ENCODE measurements at regions not wholly inside any gene's neighbourhood (a gene's known extent, or its start where the extent isn't known, plus 50 kb on each side); places are given as distances from the start of the nearest gene placed in this dataset.

DNA sequence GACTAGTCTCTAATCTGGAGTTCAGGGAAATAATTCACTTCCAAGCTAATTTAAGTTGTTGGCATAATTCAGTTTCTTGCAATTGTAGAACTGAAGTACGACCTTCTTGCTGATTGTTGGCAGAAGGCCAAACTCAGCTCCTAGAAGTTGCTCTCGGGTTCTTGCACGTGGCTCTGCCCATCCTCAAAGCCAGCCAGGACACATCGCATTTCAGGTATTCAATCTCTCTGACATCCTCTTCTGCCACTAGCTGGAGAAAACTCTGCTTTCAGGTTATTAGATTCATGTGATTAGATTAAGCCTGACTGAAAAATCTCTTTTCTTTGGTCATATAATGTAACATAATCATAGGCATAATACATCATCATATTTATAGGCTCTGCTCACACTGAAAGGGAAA is 362.0 kb downstream of the ZPLD1 start:
- no peak for ATAC-seq
- no peaks in the 10 kb centered on the region for H3K9me3 ChIP-seq (ENCODE audit: control insufficient read depth, insufficient read depth, low read depth, low read length)
- in situ Hi-C loops (cut with HindIII; ENCODE audit: low pct_unique_long_range_greater_than_20kb, low sequenced_read_pairs) = no loop called here
- POLR2A ChIA-PET = no interaction called here
- no peak overlapping the region for H3K27ac ChIP-seq (ENCODE audit: low read length)
- no peaks in the 10 kb centered on the region for H3K4me1 ChIP-seq (ENCODE audit: control insufficient read depth, insufficient read depth, low read length)
- intact Hi-C loops (cut with micrococcal nuclease; ENCODE audit: unreplicated experiment) = no loop called here
- no peak for TF ChIP-seq TCF7L2 (IDR thresholded peaks at IDR 0.05; ENCODE audit: low read depth, low read length)
- no peak for TF ChIP-seq SIN3A (IDR thresholded peaks at IDR 0.05; ENCODE audit: borderline replicate concordance, insufficient read depth, low read depth, low read length)
- no peak for TF ChIP-seq POLR2AphosphoS5 (IDR thresholded peaks at IDR 0.05; ENCODE audit: low read depth, low read length)
- TF ChIP-seq, protein P1, sequence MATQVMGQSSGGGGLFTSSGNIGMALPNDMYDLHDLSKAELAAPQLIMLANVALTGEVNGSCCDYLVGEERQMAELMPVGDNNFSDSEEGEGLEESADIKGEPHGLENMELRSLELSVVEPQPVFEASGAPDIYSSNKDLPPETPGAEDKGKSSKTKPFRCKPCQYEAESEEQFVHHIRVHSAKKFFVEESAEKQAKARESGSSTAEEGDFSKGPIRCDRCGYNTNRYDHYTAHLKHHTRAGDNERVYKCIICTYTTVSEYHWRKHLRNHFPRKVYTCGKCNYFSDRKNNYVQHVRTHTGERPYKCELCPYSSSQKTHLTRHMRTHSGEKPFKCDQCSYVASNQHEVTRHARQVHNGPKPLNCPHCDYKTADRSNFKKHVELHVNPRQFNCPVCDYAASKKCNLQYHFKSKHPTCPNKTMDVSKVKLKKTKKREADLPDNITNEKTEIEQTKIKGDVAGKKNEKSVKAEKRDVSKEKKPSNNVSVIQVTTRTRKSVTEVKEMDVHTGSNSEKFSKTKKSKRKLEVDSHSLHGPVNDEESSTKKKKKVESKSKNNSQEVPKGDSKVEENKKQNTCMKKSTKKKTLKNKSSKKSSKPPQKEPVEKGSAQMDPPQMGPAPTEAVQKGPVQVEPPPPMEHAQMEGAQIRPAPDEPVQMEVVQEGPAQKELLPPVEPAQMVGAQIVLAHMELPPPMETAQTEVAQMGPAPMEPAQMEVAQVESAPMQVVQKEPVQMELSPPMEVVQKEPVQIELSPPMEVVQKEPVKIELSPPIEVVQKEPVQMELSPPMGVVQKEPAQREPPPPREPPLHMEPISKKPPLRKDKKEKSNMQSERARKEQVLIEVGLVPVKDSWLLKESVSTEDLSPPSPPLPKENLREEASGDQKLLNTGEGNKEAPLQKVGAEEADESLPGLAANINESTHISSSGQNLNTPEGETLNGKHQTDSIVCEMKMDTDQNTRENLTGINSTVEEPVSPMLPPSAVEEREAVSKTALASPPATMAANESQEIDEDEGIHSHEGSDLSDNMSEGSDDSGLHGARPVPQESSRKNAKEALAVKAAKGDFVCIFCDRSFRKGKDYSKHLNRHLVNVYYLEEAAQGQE (IDR thresholded peaks at IDR 0.05; ENCODE audit: insufficient read depth in 1 of 2, low read depth in 2 of 2, low read length in 1 of 2) = no peak
- TF ChIP-seq, protein P2, sequence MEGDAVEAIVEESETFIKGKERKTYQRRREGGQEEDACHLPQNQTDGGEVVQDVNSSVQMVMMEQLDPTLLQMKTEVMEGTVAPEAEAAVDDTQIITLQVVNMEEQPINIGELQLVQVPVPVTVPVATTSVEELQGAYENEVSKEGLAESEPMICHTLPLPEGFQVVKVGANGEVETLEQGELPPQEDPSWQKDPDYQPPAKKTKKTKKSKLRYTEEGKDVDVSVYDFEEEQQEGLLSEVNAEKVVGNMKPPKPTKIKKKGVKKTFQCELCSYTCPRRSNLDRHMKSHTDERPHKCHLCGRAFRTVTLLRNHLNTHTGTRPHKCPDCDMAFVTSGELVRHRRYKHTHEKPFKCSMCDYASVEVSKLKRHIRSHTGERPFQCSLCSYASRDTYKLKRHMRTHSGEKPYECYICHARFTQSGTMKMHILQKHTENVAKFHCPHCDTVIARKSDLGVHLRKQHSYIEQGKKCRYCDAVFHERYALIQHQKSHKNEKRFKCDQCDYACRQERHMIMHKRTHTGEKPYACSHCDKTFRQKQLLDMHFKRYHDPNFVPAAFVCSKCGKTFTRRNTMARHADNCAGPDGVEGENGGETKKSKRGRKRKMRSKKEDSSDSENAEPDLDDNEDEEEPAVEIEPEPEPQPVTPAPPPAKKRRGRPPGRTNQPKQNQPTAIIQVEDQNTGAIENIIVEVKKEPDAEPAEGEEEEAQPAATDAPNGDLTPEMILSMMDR (IDR thresholded peaks at IDR 0.05) = no peak
- BruUV-seq (replicated peaks) = no TSS peak
- no peak overlapping the region for H3K4me3 ChIP-seq (ENCODE audit: low read depth in 2 of 2, low read length in 2 of 2)
- H3K27me3 ChIP-seq (ENCODE audit: control insufficient read depth, insufficient read depth, low read length) = no peaks in the 10 kb centered on the region
- DNase-seq (ENCODE audit: low read depth, low spot score) = no peak
- CTCF ChIA-PET = no interaction called here
- no peaks in the 10 kb centered on the region for H3K36me3 ChIP-seq (ENCODE audit: control insufficient read depth, insufficient read depth, low read length)

DNA sequence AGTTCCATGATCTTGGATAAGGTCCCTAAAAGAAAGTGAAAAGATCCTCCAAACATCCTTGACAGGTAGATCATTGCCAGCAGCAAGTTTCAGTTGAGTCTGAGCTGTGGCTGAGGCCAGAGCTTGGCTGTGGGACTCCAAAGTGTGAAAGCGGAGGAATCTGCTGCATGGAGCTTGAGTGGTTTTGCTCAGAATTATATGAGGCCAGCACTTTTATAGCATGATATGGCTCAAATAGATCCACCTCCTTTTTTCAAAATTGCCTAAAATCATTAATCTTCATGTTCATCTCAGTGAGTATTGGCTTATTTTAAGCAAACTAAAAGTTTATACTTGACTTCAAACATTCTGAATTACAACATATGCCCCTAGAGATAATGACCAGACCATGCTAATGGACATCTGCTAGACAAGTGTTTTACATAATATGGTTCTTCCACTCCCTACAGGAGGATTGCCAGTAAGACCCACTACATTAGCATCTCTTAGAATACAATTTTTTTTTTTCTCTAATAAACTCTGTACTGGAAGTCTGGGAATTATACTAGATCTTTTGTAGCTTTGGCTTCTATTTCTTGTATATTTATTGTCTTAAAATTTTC is 368.1 kb downstream of the ZPLD1 start:
- ChIA-PET POLR2A (no interaction called here), CTCF (no interaction called here)
- Histone ChIP-seq H3K4me3 (ENCODE audit: low read depth in 2 of 2, low read length in 2 of 2) (no peak overlapping the region), H3K4me1 (ENCODE audit: control insufficient read depth, insufficient read depth, low read length) (no peaks in the 10 kb centered on the region), H3K36me3 (ENCODE audit: control insufficient read depth, insufficient read depth, low read length) (no peaks in the 10 kb centered on the region), H3K27ac (ENCODE audit: low read length) (no peak overlapping the region), H3K27me3 (ENCODE audit: control insufficient read depth, insufficient read depth, low read length) (no peaks in the 10 kb centered on the region), H3K9me3 (ENCODE audit: control insufficient read depth, insufficient read depth, low read depth, low read length) (no peaks in the 10 kb centered on the region)
- ATAC-seq = no peak
- no peak for DNase-seq (ENCODE audit: low read depth, low spot score)
- no TSS peak for BruUV-seq (replicated peaks)
- TF ChIP-seq POLR2AphosphoS5 (IDR thresholded peaks at IDR 0.05; ENCODE audit: low read depth, low read length) = no peak
- no peak for TF ChIP-seq TCF7L2 (IDR thresholded peaks at IDR 0.05; ENCODE audit: low read depth, low read length)
- no peak for TF ChIP-seq SIN3A (IDR thresholded peaks at IDR 0.05; ENCODE audit: borderline replicate concordance, insufficient read depth, low read depth, low read length)
- TF ChIP-seq, protein P2 (IDR thresholded peaks at IDR 0.05) = no peak
- TF ChIP-seq, protein P1 (IDR thresholded peaks at IDR 0.05; ENCODE audit: insufficient read depth in 1 of 2, low read depth in 2 of 2, low read length in 1 of 2) = no peak
- intact Hi-C loops (cut with micrococcal nuclease; ENCODE audit: unreplicated experiment) (no loop called here), in situ Hi-C loops (cut with HindIII; ENCODE audit: low pct_unique_long_range_greater_than_20kb, low sequenced_read_pairs) (no loop called here)
